Panc1 (cell line): ENCODE measurements at regions not wholly inside any gene's neighbourhood (a gene's known extent, or its start where the extent isn't known, plus 50 kb on each side); places are given as distances from the start of the nearest gene placed in this dataset.
"Not testable (repeated sequence)": the region's sequence is repeated elsewhere in the genome, so short reads cannot be mapped to it uniquely, and the experiment has no call there.

ENCODE experiments used
- ATAC-seq: fragments of 200-7000 bp; cut with Tn5 transposase; 2 replicates; pipeline ENCODE4 v1.9.1; 2020; ENCODE audit warnings: mild to moderate bottlenecking, moderate library complexity
- BruUV-seq: library from RNA; stranded (reverse); fragments of 400-500 nt; replicated peaks from 2 replicates; lab custom pipeline; 2021; lab: Mats Ljungman, UMichigan
- CTCF ChIA-PET: fragments of 300-600 bp; sonication (Branson Sonifier 250); formaldehyde crosslinking; loops from one replicate; lab custom pipeline; 2022; ENCODE audit warnings: antibody characterized with exemption; lab: Charles Lee
- POLR2A ChIA-PET: fragments of 300-600 bp; sonication (Branson Sonifier 250); formaldehyde crosslinking; loops from one replicate; lab custom pipeline; 2022; ENCODE audit warnings: antibody characterized with exemption; lab: Charles Lee
- DNase-seq: peaks from one replicate; pipeline ENCODE4 v3.0.0-alpha.2; 2010; ENCODE audit warnings: low read depth, low spot score
- H3K27ac ChIP-seq: 2 replicates; pipeline ENCODE4 v1.5.1; 2011; ENCODE audit warnings: mild to moderate bottlenecking, low read length, inconsistent platforms
- H3K27me3 ChIP-seq: fragments of 200-500 bp; sonication (Bioruptor generic); 2 replicates; pipeline ENCODE4 v1.6.0; 2014; ENCODE audit warnings: low read length, inconsistent platforms; ENCODE audit not compliant: control insufficient read depth, insufficient read depth
- H3K36me3 ChIP-seq: fragments of 200-500 bp; sonication (Bioruptor generic); 2 replicates; pipeline ENCODE4 v1.5.1; 2014; ENCODE audit warnings: inconsistent platforms, mild to moderate bottlenecking, low read length, moderate library complexity; ENCODE audit not compliant: control insufficient read depth, insufficient read depth
- H3K4me1 ChIP-seq: 2 replicates; pipeline ENCODE4 v1.5.1; 2011; ENCODE audit warnings: inconsistent platforms, mild to moderate bottlenecking, low read length, moderate library complexity; ENCODE audit not compliant: control insufficient read depth, insufficient read depth
- H3K4me3 ChIP-seq, 2 experiments: 2 replicates each; pipeline ENCODE4 v1.5.1; 2011 to 2012; ENCODE audit warnings: low read depth in 2 of 2, low read length in 2 of 2, mild to moderate bottlenecking in 2 of 2, inconsistent platforms in 1 of 2, moderate library complexity in 1 of 2
- H3K9me3 ChIP-seq: fragments of 200-500 bp; sonication (Bioruptor generic); 2 replicates; pipeline ENCODE4 v1.5.1; 2014; ENCODE audit warnings: low read depth, mild to moderate bottlenecking, inconsistent platforms, low read length, moderate library complexity; ENCODE audit not compliant: control insufficient read depth, insufficient read depth
- CTCF ChIP-seq: fragments of 450-650 bp; IDR thresholded peaks from 2 replicates; pipeline ENCODE4 v1.5.1; 2017; ENCODE audit warnings: mild to moderate bottlenecking
- POLR2AphosphoS5 ChIP-seq: IDR thresholded peaks from 2 replicates; pipeline ENCODE4 v1.6.1; 2012; ENCODE audit warnings: mild to moderate bottlenecking, low read depth, low read length, moderate library complexity
- REST ChIP-seq, 2 experiments: IDR thresholded peaks; 2 replicates each; pipeline ENCODE4 v1.6.1; 2011 to 2012; ENCODE audit warnings: low read depth in 2 of 2, control low read depth in 1 of 2, low read length in 1 of 2, mild to moderate bottlenecking in 1 of 2, moderate library complexity in 1 of 2; ENCODE audit not compliant: insufficient read depth in 1 of 2
- SIN3A ChIP-seq: IDR thresholded peaks from 2 replicates; pipeline ENCODE4 v1.6.1; 2012; ENCODE audit warnings: low read depth, mild to moderate bottlenecking, low read length, moderate library complexity, borderline replicate concordance; ENCODE audit not compliant: insufficient read depth
- TCF7L2 ChIP-seq: IDR thresholded peaks from 2 replicates; pipeline ENCODE4 v1.6.1; 2011; ENCODE audit warnings: mild to moderate bottlenecking, low read depth, low read length, inconsistent platforms
- in situ Hi-C: cut with HindIII; loops from 2 replicates; pipeline ENCODE4 v1.10.0; 2016; ENCODE audit warnings: low sequenced_read_pairs, low pct_unique_long_range_greater_than_20kb
- intact Hi-C: fragments of 100-400 bp; cut with micrococcal nuclease; formaldehyde crosslinking; loops from one replicate; pipeline ENCODE4 v1.10.0; 2022; ENCODE audit not compliant: unreplicated experiment

GRCh38 chr1:223045164-223045957 is 97.7 kb downstream of the TLR5 start:
- H3K9me3 ChIP-seq, result no peaks in the 10 kb centered on the region
- TF ChIP-seq TCF7L2 (no peak), SIN3A (no peak), POLR2AphosphoS5 (no peak), CTCF (no peak), REST (IDR thresholded peaks at IDR 0.05; ENCODE audit: insufficient read depth in 1 of 2, low read depth in 2 of 2, low read length in 1 of 2) (no peak)
- H3K36me3 ChIP-seq, result no peaks in the 10 kb centered on the region
- ChIA-PET CTCF (no interaction called here), POLR2A (no interaction called here)
- in situ Hi-C loops (no loop called here), intact Hi-C loops (no loop called here)
- H3K4me3 ChIP-seq, result no peak overlapping the region
- H3K27ac ChIP-seq, result no peak overlapping the region
- no peak for ATAC-seq
- DNase-seq, result no peak
- no TSS peak for BruUV-seq
- H3K4me1 ChIP-seq, result no peaks in the 10 kb centered on the region
- no peaks in the 10 kb centered on the region for H3K27me3 ChIP-seq

DNA sequence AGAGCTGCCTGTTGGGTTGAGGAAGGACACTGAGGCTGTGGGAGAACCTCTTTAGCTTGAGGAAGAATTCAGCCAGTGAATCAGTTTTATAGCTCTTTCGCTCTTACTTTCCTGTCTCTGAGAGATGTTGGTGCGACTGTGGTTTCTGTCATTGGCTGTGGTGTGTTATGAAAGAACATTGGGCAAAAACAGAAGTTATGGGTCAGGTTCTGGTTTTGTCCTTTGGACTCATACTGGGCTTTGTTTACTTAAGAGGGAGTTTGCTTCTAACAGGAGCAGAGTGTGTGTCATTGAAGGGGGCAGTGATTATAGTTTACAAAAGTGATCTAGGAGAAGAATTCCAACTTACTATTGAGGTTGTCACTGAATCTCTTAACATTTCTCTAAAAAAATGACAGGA is 97.0 kb downstream of the TLR5 start:
- no peak for ATAC-seq
- ChIA-PET POLR2A (no interaction called here), CTCF (no interaction called here)
- in situ Hi-C loops, result no loop called here
- no peaks in the 10 kb centered on the region for H3K9me3 ChIP-seq
- no peak for TF ChIP-seq TCF7L2
- no peak for TF ChIP-seq REST (IDR thresholded peaks at IDR 0.05; ENCODE audit: insufficient read depth in 1 of 2, low read depth in 2 of 2, low read length in 1 of 2)
- no peak for TF ChIP-seq CTCF
- TF ChIP-seq POLR2AphosphoS5, result no peak
- TF ChIP-seq SIN3A, result no peak
- H3K27ac ChIP-seq, result no peak overlapping the region
- H3K4me3 ChIP-seq, result no peak overlapping the region
- no peaks in the 10 kb centered on the region for H3K27me3 ChIP-seq
- no peaks in the 10 kb centered on the region for H3K36me3 ChIP-seq
- BruUV-seq, result no TSS peak
- DNase-seq, result no peak
- no peaks in the 10 kb centered on the region for H3K4me1 ChIP-seq
- intact Hi-C loops, result no loop called here

GRCh38 chr1:223046463-223046862 is 96.6 kb downstream of the TLR5 start:
- H3K36me3 ChIP-seq, POLR2A ChIA-PET, in situ Hi-C loops, H3K4me3 ChIP-seq, intact Hi-C loops, ATAC-seq, BruUV-seq, DNase-seq, H3K27ac ChIP-seq, CTCF ChIA-PET, H3K27me3 ChIP-seq, H3K9me3 ChIP-seq, H3K4me1 ChIP-seq: not testable (repeated sequence)
